Central memory CD8-positive, alpha-beta T cell (primary cell): ENCODE measurements at regions not wholly inside any gene's neighbourhood (a gene's known extent, or its start where the extent isn't known, plus 50 kb on each side); places are given as distances from the start of the nearest gene placed in this dataset.

Source experiments
- ATAC-seq: fragments of 150-1000 bp; cut with Tn5 transposase; replicated peaks from 2 replicates; pipeline ENCODE4 v1.10.0; 2022; ENCODE audit warnings: mild to moderate bottlenecking, moderate FRiP score, moderate number of reproducible peaks; ENCODE audit not compliant: poor library complexity, severe bottlenecking; ENCODE audit errors: extremely low read depth
- DNase-seq, 2 donors: peaks; one replicate each; pipeline ENCODE4 v3.0.0; 2021; ENCODE audit warnings: low spot score in 2 of 2
- H3K27ac Mint-ChIP-seq: one replicate; pipeline ENCODE4 v1.8.0; 2022; ENCODE audit warnings: low read depth, mild to moderate bottlenecking, moderate library complexity, mixed read lengths
- H3K27me3 Mint-ChIP-seq: one replicate; pipeline ENCODE4 v1.8.0; 2022; ENCODE audit warnings: mixed read lengths
- H3K36me3 Mint-ChIP-seq: one replicate; pipeline ENCODE4 v1.8.0; 2022; ENCODE audit warnings: mild to moderate bottlenecking, moderate library complexity, mixed read lengths; ENCODE audit not compliant: insufficient read depth
- H3K4me1 Mint-ChIP-seq: one replicate; pipeline ENCODE4 v1.8.0; 2022; ENCODE audit warnings: mixed read lengths
- H3K4me3 Mint-ChIP-seq: one replicate; pipeline ENCODE4 v1.8.0; 2022; ENCODE audit warnings: mild to moderate bottlenecking, moderate library complexity, mixed read lengths
- H3K9me3 Mint-ChIP-seq: one replicate; pipeline ENCODE4 v1.8.0; 2022; ENCODE audit warnings: mixed read lengths

DNA sequence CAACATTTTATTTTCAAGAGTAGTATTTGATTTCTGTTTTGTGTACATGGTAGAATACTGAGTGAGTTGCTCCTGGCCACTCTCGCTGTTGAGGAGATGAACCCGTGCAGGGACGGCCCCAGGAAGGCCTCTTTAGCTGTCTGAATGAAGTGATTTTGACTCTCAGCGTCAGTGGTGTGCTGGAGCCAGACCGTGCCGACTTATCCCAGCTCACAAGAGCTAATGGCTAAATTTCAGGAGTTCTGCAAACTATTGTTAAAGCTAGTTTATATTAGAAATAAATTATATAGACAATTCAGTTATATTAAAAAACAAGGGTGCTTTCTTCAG, 111.2 kb upstream of the KIF26B start:
- no peak overlapping the region for H3K4me3 Mint-ChIP-seq
- DNase-seq (no peak), ATAC-seq (no peak)
- no peaks in the 10 kb centered on the region for H3K4me1 Mint-ChIP-seq
- no peaks in the 10 kb centered on the region for H3K27me3 Mint-ChIP-seq
- H3K36me3 Mint-ChIP-seq: no peaks in the 10 kb centered on the region
- H3K27ac Mint-ChIP-seq: no peak overlapping the region
- no peaks in the 10 kb centered on the region for H3K9me3 Mint-ChIP-seq

DNA sequence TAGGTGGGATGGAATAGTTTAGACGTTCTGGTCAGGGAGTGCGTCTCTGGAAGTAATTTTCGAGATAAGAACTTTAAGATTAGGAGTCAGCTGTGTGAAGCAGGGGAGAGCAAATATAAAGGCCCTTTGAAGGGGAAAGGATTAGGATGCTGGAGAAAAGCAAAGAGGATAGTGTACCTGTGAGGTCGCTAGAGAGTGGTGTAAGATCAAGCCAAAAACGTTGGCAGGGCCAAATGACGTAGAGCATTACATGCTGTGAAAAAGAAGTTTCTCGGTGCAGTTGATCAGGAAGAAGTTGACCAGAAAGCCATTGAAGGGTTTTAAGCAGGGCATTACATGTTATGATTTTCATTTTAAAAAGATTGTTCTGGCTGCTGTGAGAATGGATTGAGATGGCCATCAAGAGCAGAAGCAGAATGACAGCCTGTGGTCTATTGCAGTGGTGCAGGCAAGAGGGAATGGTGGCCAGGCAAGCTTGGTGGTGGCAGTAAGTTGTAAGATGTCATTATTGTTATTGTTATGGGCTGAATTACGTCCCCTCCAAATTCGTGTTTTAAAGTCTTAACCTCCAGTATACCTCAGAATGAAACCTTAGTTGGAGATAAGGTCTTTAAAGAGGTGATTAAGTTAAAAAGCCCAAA, 113.6 kb upstream of the KIF26B start:
- Mint-ChIP-seq H3K36me3 (no peaks in the 10 kb centered on the region), H3K9me3 (no peaks in the 10 kb centered on the region), H3K27me3 (no peaks in the 10 kb centered on the region), H3K4me1 (no peaks in the 10 kb centered on the region), H3K27ac (no peak overlapping the region), H3K4me3 (no peak overlapping the region)
- ATAC-seq: no peak
- DNase-seq: no peak

GRCh38 chr1:245039196-245039595, 115.6 kb upstream of the KIF26B start:
- no peak overlapping the region for H3K4me3 Mint-ChIP-seq
- no peak overlapping the region for H3K27ac Mint-ChIP-seq
- no peak for ATAC-seq
- H3K9me3 Mint-ChIP-seq: no peaks in the 10 kb centered on the region
- DNase-seq: no peak
- H3K4me1 Mint-ChIP-seq: no peaks in the 10 kb centered on the region
- no peaks in the 10 kb centered on the region for H3K36me3 Mint-ChIP-seq
- H3K27me3 Mint-ChIP-seq: no peaks in the 10 kb centered on the region

GRCh38 chr1:245036102-245036501, 118.7 kb upstream of the KIF26B start:
- H3K36me3 Mint-ChIP-seq: no peaks in the 10 kb centered on the region
- no peak overlapping the region for H3K4me3 Mint-ChIP-seq
- H3K9me3 Mint-ChIP-seq: no peaks in the 10 kb centered on the region
- ATAC-seq (no peak), DNase-seq (no peak)
- no peaks in the 10 kb centered on the region for H3K27me3 Mint-ChIP-seq
- no peaks in the 10 kb centered on the region for H3K4me1 Mint-ChIP-seq
- H3K27ac Mint-ChIP-seq: no peak overlapping the region

- Mint-ChIP-seq H3K36me3 (no peaks in the 10 kb centered on the region), H3K27ac (no peak overlapping the region), H3K4me1 (peaks cover 11% of the 10 kb centered on the region), H3K9me3 (no peaks in the 10 kb centered on the region), H3K4me3 (no peak overlapping the region), H3K27me3 (no peaks in the 10 kb centered on the region)
- ATAC-seq (no peak), DNase-seq (no peak)
Observed at GRCh38 chr1:245031041-245031440, 123.7 kb upstream of the KIF26B start.

- no peaks in the 10 kb centered on the region for H3K36me3 Mint-ChIP-seq
- DNase-seq: no peak
- peaks cover 11% of the 10 kb centered on the region for H3K4me1 Mint-ChIP-seq
- no peak for ATAC-seq
- no peak overlapping the region for H3K27ac Mint-ChIP-seq
- no peaks in the 10 kb centered on the region for H3K9me3 Mint-ChIP-seq
- no peaks in the 10 kb centered on the region for H3K27me3 Mint-ChIP-seq
- no peak overlapping the region for H3K4me3 Mint-ChIP-seq
Observed at GRCh38 chr1:245026247-245026646, 128.5 kb upstream of the KIF26B start.

DNA sequence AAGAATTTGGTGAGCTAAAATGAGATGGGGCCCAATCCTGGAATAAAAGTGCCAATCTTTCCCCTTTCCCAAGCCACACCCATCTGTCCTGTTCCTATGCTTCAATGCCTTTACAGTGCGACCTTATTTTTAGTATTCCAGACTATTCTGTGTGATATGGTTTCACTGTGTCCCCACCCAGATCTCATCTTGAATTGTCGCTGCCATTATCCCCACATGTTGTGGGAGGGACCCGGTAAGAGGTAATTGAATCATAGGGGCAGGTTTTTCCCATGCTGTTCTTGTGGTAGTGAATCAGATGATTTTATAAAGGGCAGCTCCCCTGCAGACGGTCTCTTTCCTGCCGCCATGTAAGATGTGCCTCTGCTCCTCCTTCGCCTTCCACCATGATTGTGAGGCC, 129.3 kb upstream of the KIF26B start:
- H3K36me3 Mint-ChIP-seq: no peaks in the 10 kb centered on the region
- no peaks in the 10 kb centered on the region for H3K27me3 Mint-ChIP-seq
- DNase-seq (no peak), ATAC-seq (no peak)
- no peak overlapping the region for H3K4me3 Mint-ChIP-seq
- H3K9me3 Mint-ChIP-seq: no peaks in the 10 kb centered on the region
- peaks cover 8% of the 10 kb centered on the region for H3K4me1 Mint-ChIP-seq
- H3K27ac Mint-ChIP-seq: no peak overlapping the region

- H3K27ac Mint-ChIP-seq: no peak overlapping the region
- H3K4me1 Mint-ChIP-seq: no peaks in the 10 kb centered on the region
- no peaks in the 10 kb centered on the region for H3K27me3 Mint-ChIP-seq
- no peak for ATAC-seq
- H3K9me3 Mint-ChIP-seq: no peaks in the 10 kb centered on the region
- no peak for DNase-seq
- no peaks in the 10 kb centered on the region for H3K36me3 Mint-ChIP-seq
- no peak overlapping the region for H3K4me3 Mint-ChIP-seq
Observed at GRCh38 chr1:245023222-245023621, 131.6 kb upstream of the KIF26B start.

DNA sequence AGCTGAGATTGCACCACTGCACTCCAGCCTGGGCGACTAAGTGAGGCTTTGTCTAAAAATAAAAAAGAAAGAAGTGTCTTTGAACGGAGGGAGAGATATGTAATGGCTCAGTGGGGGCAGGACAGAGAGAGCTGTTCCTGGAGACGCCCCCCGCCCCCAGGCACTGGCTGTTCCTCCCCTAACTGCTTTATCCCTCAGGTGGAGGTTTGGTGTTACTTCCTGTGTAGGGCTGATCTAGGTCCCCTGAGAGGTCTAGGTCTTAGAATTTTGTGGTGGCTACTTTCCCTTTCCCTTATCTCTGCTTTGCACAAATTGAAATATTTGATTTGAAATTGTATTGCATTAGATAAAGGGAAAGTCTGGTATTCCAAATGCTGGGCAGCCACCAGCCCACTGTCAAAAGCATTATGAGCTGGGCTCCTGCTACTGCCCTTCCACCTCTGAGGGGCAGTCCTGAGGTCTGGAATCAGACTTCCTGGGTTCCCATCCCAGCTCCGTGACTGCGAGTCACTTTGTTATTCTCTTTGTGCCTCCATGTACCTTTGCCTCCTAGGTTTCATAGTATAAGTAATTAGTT, 134.8 kb upstream of the KIF26B start:
- DNase-seq: no peak
- ATAC-seq: no peak
- Mint-ChIP-seq H3K27ac (no peak overlapping the region), H3K4me1 (no peaks in the 10 kb centered on the region), H3K27me3 (no peaks in the 10 kb centered on the region), H3K9me3 (no peaks in the 10 kb centered on the region), H3K4me3 (no peak overlapping the region), H3K36me3 (no peaks in the 10 kb centered on the region)

- no peaks in the 10 kb centered on the region for H3K4me1 Mint-ChIP-seq
- H3K27ac Mint-ChIP-seq: no peak overlapping the region
- H3K4me3 Mint-ChIP-seq: no peak overlapping the region
- no peaks in the 10 kb centered on the region for H3K36me3 Mint-ChIP-seq
- H3K9me3 Mint-ChIP-seq: no peaks in the 10 kb centered on the region
- ATAC-seq (no peak), DNase-seq (no peak)
- H3K27me3 Mint-ChIP-seq: no peaks in the 10 kb centered on the region
Observed at GRCh38 chr1:245016700-245017099, 138.1 kb upstream of the KIF26B start.

DNA sequence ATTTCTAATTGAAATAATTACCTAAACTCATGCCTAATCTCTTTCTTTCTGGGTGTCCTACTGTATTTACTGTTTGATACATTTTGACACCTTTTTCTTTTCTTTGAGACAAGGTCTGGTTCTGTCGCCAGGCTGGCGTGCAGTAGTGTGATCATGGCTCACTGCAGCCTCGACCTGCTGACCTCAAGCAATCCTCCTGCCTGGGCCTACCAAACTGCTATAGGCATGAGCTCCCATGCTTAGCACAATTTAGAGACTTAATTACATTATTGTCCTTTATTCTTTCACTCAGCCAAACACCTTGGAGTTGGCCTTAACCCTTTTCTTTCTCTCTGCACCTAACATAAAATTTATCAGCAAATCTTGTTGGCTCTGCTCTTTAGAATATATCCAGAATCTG, 139.8 kb upstream of the KIF26B start:
- H3K9me3 Mint-ChIP-seq: no peaks in the 10 kb centered on the region
- no peaks in the 10 kb centered on the region for H3K36me3 Mint-ChIP-seq
- H3K27ac Mint-ChIP-seq: no peak overlapping the region
- H3K4me1 Mint-ChIP-seq: no peaks in the 10 kb centered on the region
- DNase-seq: no peak
- no peaks in the 10 kb centered on the region for H3K27me3 Mint-ChIP-seq
- ATAC-seq: no peak
- no peak overlapping the region for H3K4me3 Mint-ChIP-seq

DNA sequence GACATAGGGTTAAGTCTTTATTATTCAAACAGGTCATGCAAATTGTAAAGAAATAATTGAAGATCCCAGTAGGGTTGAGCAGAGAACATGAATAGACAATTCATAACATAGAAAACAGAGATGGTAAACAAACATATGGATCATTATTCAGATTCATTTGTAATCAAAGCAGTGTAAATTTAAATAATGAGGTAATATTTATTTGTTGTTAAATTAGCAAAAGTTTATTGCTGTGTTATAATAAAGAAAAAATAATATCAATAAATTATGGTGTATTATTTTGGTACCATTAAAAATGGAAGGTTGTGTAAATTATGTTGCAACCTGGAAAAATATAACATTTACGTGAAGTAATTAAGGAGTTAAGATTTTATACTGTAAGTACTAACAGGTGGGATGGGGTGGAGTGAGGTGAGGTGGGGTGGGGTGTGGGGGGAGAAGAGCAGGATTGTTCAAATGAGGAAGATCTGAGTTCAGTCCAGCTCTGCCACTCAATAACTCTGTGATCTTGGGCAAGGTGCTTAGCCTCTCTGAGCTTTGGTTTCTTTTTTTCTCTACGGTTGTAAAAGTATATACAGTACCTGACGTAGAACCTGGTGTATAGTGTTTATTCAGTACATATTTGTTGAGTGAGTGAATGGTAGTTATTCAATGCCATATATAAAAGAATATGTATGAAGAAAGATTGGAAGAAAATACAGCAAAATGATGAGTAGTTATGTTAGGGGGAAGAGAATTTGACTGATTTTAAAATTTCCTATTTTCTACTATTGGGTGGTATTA, 140.3 kb upstream of the KIF26B start:
- H3K4me3 Mint-ChIP-seq: no peak overlapping the region
- ATAC-seq (no peak), DNase-seq (no peak)
- no peaks in the 10 kb centered on the region for H3K36me3 Mint-ChIP-seq
- H3K27me3 Mint-ChIP-seq: no peaks in the 10 kb centered on the region
- no peaks in the 10 kb centered on the region for H3K9me3 Mint-ChIP-seq
- H3K27ac Mint-ChIP-seq: no peak overlapping the region
- no peaks in the 10 kb centered on the region for H3K4me1 Mint-ChIP-seq

DNA sequence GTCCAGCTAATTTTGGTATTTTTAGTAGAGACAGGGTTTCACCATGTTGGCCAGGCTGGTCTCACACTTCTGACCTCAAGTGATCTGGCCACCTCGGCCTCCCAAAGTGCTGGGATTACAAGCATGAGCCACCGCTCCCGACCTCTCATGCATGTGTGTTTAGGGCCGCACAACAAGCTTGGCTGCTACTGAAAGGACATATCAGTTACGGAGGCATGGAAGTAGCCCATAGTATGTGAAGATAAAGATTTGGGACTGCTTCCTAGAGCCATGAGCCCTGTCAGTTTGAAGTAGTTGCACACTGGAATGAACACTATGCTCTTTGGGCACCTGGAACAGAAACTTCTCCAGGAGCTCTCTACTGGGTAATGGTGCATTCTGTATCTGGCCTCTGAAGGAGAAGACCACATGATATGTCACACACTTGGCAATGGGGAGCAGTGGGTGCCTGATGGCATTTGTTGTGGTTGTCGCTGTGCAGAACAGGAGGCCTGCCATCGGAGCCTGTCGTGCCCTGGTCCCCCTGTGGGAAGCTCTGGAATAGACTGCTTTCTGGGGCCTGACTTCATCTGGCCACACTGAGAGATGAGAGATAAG, 144.7 kb upstream of the KIF26B start:
- DNase-seq: no peak
- Mint-ChIP-seq H3K36me3 (no peaks in the 10 kb centered on the region), H3K9me3 (no peaks in the 10 kb centered on the region), H3K27ac (no peak overlapping the region), H3K27me3 (no peaks in the 10 kb centered on the region), H3K4me3 (no peak overlapping the region), H3K4me1 (no peaks in the 10 kb centered on the region)
- no peak for ATAC-seq
